ENCODE measurements at regions not wholly inside any gene's neighbourhood (a gene's known extent, or its start where the extent isn't known, plus 50 kb on each side); places are given as distances from the start of the nearest gene placed in this dataset.
A peak's percentile ranks its signal among the peaks of the same experiment; 100 is the strongest.

DNA sequence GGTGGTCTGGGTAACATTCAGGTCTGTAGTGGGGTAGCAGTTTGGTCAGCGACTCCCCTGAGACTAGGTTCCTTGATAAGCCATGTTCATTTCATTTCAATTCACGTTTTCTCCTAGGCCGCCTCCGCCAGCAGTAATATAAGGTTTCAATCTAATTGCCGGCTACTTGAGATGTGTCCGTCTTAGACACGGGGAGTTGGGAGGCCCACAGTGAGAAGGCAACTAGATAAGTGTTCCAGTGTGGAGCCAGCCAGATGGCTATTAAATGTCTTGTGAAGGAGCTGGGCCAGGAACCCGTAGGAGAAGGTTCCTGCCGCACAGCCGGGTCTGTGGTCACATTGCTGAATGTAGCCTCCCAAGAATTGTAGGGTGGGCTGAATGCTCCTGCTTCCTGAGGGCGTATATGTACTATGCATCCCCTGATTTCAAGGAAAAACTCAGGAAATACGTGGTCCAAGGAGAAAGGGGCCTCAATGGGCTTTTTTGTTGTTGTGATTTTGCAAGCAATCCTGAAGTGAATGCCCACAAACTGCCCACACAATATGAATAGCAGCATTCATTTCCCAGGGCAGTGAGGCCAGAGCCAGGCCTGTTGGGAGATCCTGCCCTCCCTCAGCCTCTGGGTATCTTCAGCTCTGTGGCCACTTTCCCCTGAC, 220.6 kb upstream of the RPL34 start:
- no peak for DNase-seq (ENCODE audit: low read depth)
- TF ChIP-seq, protein P1, sequence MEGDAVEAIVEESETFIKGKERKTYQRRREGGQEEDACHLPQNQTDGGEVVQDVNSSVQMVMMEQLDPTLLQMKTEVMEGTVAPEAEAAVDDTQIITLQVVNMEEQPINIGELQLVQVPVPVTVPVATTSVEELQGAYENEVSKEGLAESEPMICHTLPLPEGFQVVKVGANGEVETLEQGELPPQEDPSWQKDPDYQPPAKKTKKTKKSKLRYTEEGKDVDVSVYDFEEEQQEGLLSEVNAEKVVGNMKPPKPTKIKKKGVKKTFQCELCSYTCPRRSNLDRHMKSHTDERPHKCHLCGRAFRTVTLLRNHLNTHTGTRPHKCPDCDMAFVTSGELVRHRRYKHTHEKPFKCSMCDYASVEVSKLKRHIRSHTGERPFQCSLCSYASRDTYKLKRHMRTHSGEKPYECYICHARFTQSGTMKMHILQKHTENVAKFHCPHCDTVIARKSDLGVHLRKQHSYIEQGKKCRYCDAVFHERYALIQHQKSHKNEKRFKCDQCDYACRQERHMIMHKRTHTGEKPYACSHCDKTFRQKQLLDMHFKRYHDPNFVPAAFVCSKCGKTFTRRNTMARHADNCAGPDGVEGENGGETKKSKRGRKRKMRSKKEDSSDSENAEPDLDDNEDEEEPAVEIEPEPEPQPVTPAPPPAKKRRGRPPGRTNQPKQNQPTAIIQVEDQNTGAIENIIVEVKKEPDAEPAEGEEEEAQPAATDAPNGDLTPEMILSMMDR (conservative IDR thresholded peaks at IDR 0.05; ENCODE audit: low read depth, low read length), result no peak
- H3K4me3 ChIP-seq (ENCODE audit: low read length), result no peak overlapping the region

DNA sequence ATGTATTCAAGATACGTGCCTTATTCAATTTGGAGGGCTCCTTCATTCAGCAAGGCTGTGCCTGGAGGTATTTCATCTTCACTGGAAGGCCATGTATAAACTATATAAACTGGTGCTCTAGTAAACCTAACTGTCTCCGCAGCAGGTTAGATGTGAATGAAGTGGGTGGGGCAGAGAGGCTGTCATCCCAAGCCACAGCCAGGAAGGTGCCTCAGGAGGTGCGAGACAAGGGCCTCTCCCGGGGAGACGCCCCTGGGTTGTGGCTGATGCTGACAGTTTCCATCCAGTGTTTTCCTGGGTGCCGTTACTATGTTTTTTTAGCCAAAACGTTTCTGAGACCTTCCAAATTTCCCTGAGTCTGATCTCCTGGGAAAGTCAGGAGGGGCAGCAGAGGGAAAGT, 221.5 kb upstream of the RPL34 start:
- DNase-seq (ENCODE audit: low read depth), result no peak
- no peak overlapping the region for H3K4me3 ChIP-seq (ENCODE audit: low read length)
- TF ChIP-seq, protein P1 (conservative IDR thresholded peaks at IDR 0.05; ENCODE audit: low read depth, low read length), result no peak

DNA sequence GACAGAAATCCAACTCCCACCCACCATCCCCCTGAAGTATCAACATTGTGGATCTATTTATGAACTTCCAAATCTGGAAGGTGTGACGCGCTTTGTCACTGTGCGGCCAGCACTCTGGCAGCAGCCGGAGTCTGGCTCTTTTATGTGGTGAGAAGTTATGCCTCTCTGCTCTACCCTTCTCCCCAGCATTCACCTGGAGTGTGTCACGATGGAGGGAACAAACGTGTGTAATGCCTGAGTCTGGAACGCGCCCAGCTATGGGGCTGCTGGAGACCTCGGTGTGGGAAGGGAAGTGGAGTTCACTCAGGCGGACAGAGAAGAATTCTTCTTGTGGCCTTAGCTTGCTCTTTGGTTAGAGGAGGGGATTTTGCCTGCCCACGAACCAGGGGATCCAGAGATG, 222.1 kb upstream of the RPL34 start:
- no peak overlapping the region for H3K4me3 ChIP-seq (ENCODE audit: low read length)
- TF ChIP-seq, protein P1 (conservative IDR thresholded peaks at IDR 0.05; ENCODE audit: low read depth, low read length), result no peak
- peak; percentile 9 for DNase-seq (ENCODE audit: low read depth)

DNA sequence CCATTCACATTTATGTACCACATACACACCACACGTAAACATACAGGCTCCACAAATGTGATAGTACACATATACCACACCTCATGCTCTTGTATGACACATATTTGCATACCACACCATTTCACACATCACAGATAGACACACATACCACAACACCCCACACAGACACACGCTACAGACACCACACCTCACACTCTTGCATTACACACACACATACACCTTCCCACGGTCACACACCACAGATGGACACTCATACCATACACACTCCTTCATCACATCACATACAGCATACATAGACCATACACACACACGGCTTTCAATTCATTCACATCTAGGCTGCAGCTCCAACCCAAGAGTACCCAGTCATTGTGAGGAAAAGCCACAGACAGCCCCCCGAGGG, 222.5 kb upstream of the RPL34 start:
- H3K4me3 ChIP-seq (ENCODE audit: low read length), result no peak overlapping the region
- no peak for DNase-seq (ENCODE audit: low read depth)
- TF ChIP-seq, protein P1 (conservative IDR thresholded peaks at IDR 0.05; ENCODE audit: low read depth, low read length), result no peak

DNA sequence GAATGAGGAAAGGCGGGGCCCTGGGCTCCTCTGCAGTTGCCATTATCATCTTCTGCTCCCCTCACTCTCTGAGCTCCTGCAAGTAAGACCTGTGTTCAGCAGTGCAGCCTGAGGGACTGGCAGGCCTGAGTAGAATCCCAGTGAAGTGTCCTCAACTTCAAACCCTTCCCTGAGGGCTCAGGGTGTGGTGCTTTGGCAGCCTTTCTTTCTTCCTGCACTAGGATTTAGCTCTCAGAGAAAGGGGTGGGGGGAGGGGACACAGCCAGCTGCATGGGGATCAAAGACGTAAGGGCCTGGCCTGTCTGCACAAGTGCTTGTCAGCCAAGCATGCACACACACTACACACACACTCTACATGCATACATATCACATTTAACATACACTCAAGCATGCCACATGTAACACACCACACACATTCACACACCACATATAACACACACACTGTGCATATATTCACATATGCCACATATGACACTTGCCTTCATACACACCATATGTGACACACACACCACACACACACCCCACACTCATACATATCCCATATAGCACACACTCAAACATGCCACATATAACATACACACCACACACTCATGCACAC, 223.4 kb upstream of the RPL34 start:
- TF ChIP-seq, protein P1 (conservative IDR thresholded peaks at IDR 0.05; ENCODE audit: low read depth, low read length), result no peak
- DNase-seq (ENCODE audit: low read depth), result no peak
- no peak overlapping the region for H3K4me3 ChIP-seq (ENCODE audit: low read length)

DNA sequence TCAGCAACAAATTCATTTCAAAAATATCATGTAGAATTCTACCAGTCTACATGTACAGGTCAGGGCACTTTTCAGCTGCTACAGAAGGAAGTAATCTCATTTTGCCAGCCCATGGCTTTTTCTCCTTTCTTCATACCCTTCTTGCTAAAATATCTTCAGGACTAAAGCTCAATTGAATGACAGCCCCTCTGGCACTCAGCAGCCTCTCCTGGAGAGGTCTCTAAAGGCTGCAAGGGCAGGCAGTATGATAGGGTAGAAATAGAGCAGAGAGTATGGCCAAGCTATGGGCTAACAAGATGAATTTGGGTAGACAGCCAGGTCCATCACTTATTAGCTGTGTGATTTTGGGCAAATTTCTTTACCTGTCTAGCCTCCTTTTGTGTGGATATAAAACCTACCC, 224.6 kb upstream of the RPL34 start:
- no peak for DNase-seq (ENCODE audit: low read depth)
- no peak overlapping the region for H3K4me3 ChIP-seq (ENCODE audit: low read length)
- TF ChIP-seq, protein P1 (conservative IDR thresholded peaks at IDR 0.05; ENCODE audit: low read depth, low read length), result no peak

DNA sequence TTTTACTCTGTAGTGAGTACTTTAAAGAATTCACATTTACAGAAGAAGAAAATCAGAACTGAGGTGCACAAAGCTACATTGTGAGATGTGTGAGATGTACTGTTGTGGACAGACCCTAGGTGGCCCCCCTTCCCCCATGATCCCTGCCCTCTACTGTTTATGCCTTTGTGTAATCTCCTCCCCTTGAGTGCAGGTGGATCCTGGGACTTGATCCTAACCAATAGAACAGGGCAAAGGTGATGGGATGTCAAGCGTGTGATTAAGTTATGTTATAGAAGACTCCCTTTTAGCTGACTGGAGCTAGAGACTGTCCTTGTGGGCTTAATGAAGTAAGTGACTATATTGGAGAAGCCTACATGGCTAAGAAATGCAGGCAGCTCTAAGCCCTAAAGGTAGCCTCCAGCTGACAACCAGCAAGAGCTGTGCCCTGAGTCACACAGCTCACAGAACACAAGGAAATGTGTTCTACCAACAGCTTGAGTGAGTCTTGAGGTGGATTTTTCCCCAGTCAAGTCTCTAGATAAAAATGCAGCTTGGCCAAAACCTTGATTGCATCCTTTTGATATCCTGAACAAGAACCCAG, 225.2 kb upstream of the LEF1 start:
- TF ChIP-seq, protein P1 (conservative IDR thresholded peaks at IDR 0.05; ENCODE audit: low read depth, low read length), result no peak
- DNase-seq (ENCODE audit: low read depth), result no peak
- H3K4me3 ChIP-seq (ENCODE audit: low read length), result no peak overlapping the region
